Neuronal stem cell (in vitro differentiated cells): ENCODE measurements at regions not wholly inside any gene's neighbourhood (a gene's known extent, or its start where the extent isn't known, plus 50 kb on each side); places are given as distances from the start of the nearest gene placed in this dataset.

Experiments
- DNase-seq: peaks from one replicate; pipeline ENCODE4 v3.0.0-alpha.2; 2013; ENCODE audit warnings: low spot score
- H2AFZ ChIP-seq: one replicate; pipeline ENCODE4 v1.6.1; 2013; ENCODE audit warnings: mild to moderate bottlenecking, low read length, inconsistent platforms
- H2AK5ac ChIP-seq: 2 replicates; pipeline ENCODE4 v1.6.1; 2013; ENCODE audit warnings: low read depth, mild to moderate bottlenecking, inconsistent platforms, low read length, moderate library complexity, mixed read lengths
- H2BK120ac ChIP-seq: 2 replicates; pipeline ENCODE4 v1.6.1; 2013; ENCODE audit warnings: low read depth, mild to moderate bottlenecking, inconsistent platforms, low read length, moderate library complexity, mixed read lengths
- H2BK12ac ChIP-seq: one replicate; pipeline ENCODE4 v1.6.1; 2013; ENCODE audit warnings: low read length, inconsistent platforms
- H2BK15ac ChIP-seq: 2 replicates; pipeline ENCODE4 v1.6.1; 2013; ENCODE audit warnings: mild to moderate bottlenecking, low read length, inconsistent platforms, mixed read lengths
- H2BK5ac ChIP-seq: one replicate; pipeline ENCODE4 v1.6.1; 2013; ENCODE audit warnings: inconsistent platforms, mild to moderate bottlenecking, low read length, moderate library complexity
- H3K14ac ChIP-seq: one replicate; pipeline ENCODE4 v1.6.1; 2013; ENCODE audit warnings: low read length, inconsistent platforms
- H3K18ac ChIP-seq: 2 replicates; pipeline ENCODE4 v1.6.1; 2013; ENCODE audit warnings: low read length, inconsistent platforms
- H3K23ac ChIP-seq: 2 replicates; pipeline ENCODE4 v1.6.1; 2013; ENCODE audit warnings: low read depth, mild to moderate bottlenecking, mixed read lengths, low read length, inconsistent platforms; ENCODE audit not compliant: poor library complexity
- H3K27ac ChIP-seq: replicated peaks from 3 replicates; pipeline ENCODE4 v1.5.1; 2013; ENCODE audit warnings: low read length, inconsistent platforms
- H3K27me3 ChIP-seq, 3 experiments: 2 replicates each; pipeline ENCODE4 v1.6.1; 2013; ENCODE audit warnings: low read length in 3 of 3, mild to moderate bottlenecking in 2 of 3, inconsistent platforms in 1 of 3, low read depth in 1 of 3, mixed read lengths in 1 of 3, moderate library complexity in 1 of 3; ENCODE audit not compliant: control insufficient read depth in 3 of 3, insufficient read depth in 3 of 3
- H3K36me3 ChIP-seq, 2 donors: replicated peaks in 1 of 2; 2 replicates each; pipeline ENCODE4 v1.6.1; 2013; ENCODE audit warnings: low read length in 2 of 2; ENCODE audit not compliant: control insufficient read depth in 2 of 2, insufficient read depth in 2 of 2
- H3K4ac ChIP-seq: 2 replicates; pipeline ENCODE4 v1.6.1; 2013; ENCODE audit warnings: inconsistent platforms, mild to moderate bottlenecking, low read length, moderate library complexity
- H3K4me1 ChIP-seq, 2 donors: 1 replicate in 1 of 2; 2 replicates in 1 of 2; pipeline ENCODE4 v1.6.1; 2013; ENCODE audit warnings: low read length in 2 of 2, low read depth in 1 of 2; ENCODE audit not compliant: control insufficient read depth in 2 of 2, insufficient read depth in 1 of 2
- H3K4me2 ChIP-seq: one replicate; pipeline ENCODE4 v1.6.1; 2013; ENCODE audit warnings: mild to moderate bottlenecking, low read length, inconsistent platforms; ENCODE audit not compliant: insufficient read depth, poor library complexity, severe bottlenecking
- H3K4me3 ChIP-seq, 2 donors: 2 replicates each; pipeline ENCODE4 v1.5.1; 2013; ENCODE audit warnings: low read length in 2 of 2, mild to moderate bottlenecking in 2 of 2, inconsistent platforms in 1 of 2, moderate library complexity in 1 of 2
- H3K79me1 ChIP-seq: one replicate; pipeline ENCODE4 v1.6.1; 2013; ENCODE audit warnings: low read depth, mild to moderate bottlenecking, inconsistent platforms, low read length, moderate library complexity
- H3K9ac ChIP-seq: one replicate; pipeline ENCODE4 v1.6.1; 2013; ENCODE audit warnings: mild to moderate bottlenecking, low read depth, low read length, inconsistent platforms; ENCODE audit not compliant: poor library complexity
- H3K9me3 ChIP-seq, 2 donors: replicated peaks in 1 of 2; 2 replicates each; pipeline versions ENCODE3 to v1.6.1; 2013; ENCODE audit warnings: low read length in 2 of 2, mild to moderate bottlenecking in 2 of 2, inconsistent platforms in 1 of 2, low read depth in 1 of 2, mixed read lengths in 1 of 2, moderate library complexity in 1 of 2; ENCODE audit not compliant: control insufficient read depth in 2 of 2, insufficient read depth in 1 of 2
- H4K8ac ChIP-seq: one replicate; pipeline ENCODE4 v1.6.1; 2013; ENCODE audit warnings: low read depth, mild to moderate bottlenecking, inconsistent platforms, low read length, moderate library complexity
- H4K91ac ChIP-seq: one replicate; pipeline ENCODE4 v1.6.1; 2013; ENCODE audit warnings: low read length, low read depth, mild to moderate bottlenecking, inconsistent platforms; ENCODE audit not compliant: poor library complexity
- WGBS, 2 donors: extraction: QIAGEN DNeasy Blood & Tissue Kit; methylation state at CpG; one replicate each; pipeline ENCODE4 v1.1.7; 2013; ENCODE audit warnings: missing lambda C conversion rate in 2 of 2, mixed read lengths in 1 of 2; ENCODE audit not compliant: insufficient read length in 2 of 2, insufficient replicate concordance in 1 of 2; ENCODE audit errors: extremely low coverage in 2 of 2; 5-methylcytosine and 5-hydroxymethylcytosine counted together

DNA sequence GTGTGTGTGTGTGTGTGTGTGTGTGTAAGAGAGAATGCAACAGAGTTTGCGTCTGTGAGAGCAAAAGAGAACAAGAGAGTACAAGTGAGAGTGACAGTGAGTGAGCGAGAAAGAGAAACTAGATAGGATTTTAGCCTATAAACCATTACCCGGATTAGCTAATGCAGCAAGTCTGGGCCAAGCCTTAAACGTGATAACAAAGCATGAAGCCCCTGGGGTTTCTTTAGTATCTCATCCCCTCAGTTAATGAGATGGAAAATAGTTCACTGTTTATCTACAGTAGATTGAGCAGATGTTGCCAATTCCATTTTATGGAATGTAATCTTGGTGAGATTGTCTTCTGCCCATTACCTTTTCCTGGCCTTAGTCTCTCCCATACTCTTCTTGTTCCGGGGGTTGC is 114.5 kb downstream of the MAT2B start:
- H2AFZ ChIP-seq = no peak overlapping the region
- H2BK12ac ChIP-seq = no peak overlapping the region
- no peaks in the 10 kb centered on the region for H3K27me3 ChIP-seq
- no peak overlapping the region for H3K23ac ChIP-seq
- H2BK5ac ChIP-seq = no peak overlapping the region
- no peak overlapping the region for H2BK15ac ChIP-seq
- no CpG with 5 or more reads among the region's 5 CpGs for WGBS, 2 donors
- no peak overlapping the region for H3K4me3 ChIP-seq
- no peak overlapping the region for H3K4me2 ChIP-seq
- H2BK120ac ChIP-seq = no peak overlapping the region
- H3K9me3 ChIP-seq = no peaks in the 10 kb centered on the region
- no peak overlapping the region for H4K8ac ChIP-seq
- no peak overlapping the region for H3K4ac ChIP-seq
- H3K79me1 ChIP-seq = no peaks in the 10 kb centered on the region
- no peaks in the 10 kb centered on the region for H3K4me1 ChIP-seq
- no peak overlapping the region for H3K14ac ChIP-seq
- H3K36me3 ChIP-seq = no peaks in the 10 kb centered on the region
- H4K91ac ChIP-seq = no peak overlapping the region
- no peak overlapping the region for H2AK5ac ChIP-seq
- no peak overlapping the region for H3K9ac ChIP-seq
- H3K18ac ChIP-seq = no peak overlapping the region
- H3K27ac ChIP-seq = no peak overlapping the region
- no peak for DNase-seq

DNA sequence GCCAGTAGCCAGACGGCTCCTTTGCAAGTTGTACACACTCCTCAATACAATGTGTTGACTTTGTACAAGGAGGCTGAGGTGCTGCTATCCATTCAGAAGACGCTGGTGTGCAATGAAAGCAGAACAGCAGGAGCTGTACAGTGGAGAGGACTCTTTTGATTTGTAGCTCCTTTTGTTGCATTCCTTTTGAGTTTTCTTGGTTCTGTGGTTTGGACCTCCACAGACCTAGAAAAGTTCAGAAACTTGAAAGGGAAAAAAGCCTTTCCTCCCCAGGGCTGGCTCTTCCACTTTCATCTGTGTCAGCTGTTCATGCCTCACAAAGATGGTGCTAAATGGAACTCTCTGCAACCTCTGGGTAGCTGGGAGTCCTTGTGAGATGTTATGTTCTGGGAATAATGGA is 117.4 kb downstream of the MAT2B start:
- Histone ChIP-seq H2AFZ (peak overlapping the region; percentile 25), H2BK120ac (no peak overlapping the region), H2BK12ac (no peak overlapping the region), H3K18ac (no peak overlapping the region), H3K14ac (no peak overlapping the region), H2AK5ac (no peak overlapping the region), H3K36me3 (no peaks in the 10 kb centered on the region), H3K9ac (no peak overlapping the region), H3K4ac (no peak overlapping the region), H2BK15ac (no peak overlapping the region), H3K4me2 (no peak overlapping the region), H4K91ac (no peak overlapping the region), H3K23ac (no peak overlapping the region), H3K27ac (no peak overlapping the region), H3K27me3 (no peaks in the 10 kb centered on the region), H2BK5ac (no peak overlapping the region), H3K4me3 (no peak overlapping the region), H3K4me1 (no peaks in the 10 kb centered on the region), H3K79me1 (no peaks in the 10 kb centered on the region), H3K9me3 (no peaks in the 10 kb centered on the region), H4K8ac (no peak overlapping the region)
- no peak for DNase-seq
- no CpG with 5 or more reads among the region's 2 CpGs for WGBS, 2 donors

DNA sequence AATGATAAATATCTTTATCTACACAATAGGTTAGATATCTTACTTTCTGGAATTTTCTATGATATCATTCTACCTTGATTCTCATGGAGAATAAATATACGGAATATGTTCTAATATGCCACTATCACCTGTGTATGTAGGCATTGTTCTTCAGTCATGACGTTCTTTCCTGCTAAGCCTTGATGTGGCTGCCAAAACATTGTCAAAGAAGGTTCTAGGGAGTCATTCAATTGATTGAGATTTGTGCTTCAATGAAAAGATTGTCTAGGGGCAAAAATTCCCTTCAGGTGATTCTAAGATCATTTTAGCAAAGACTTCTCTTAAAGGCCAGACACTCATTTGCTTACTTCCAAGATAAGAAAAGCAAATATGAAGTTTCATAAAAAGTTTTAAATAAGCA is 118.1 kb downstream of the MAT2B start:
- DNase-seq = no peak
- Histone ChIP-seq H3K9ac (no peak overlapping the region), H3K4me2 (no peak overlapping the region), H2BK5ac (no peak overlapping the region), H2AFZ (no peak overlapping the region), H3K27me3 (no peaks in the 10 kb centered on the region), H3K36me3 (no peaks in the 10 kb centered on the region), H2BK15ac (no peak overlapping the region), H2BK12ac (no peak overlapping the region), H3K4ac (no peak overlapping the region), H3K27ac (no peak overlapping the region), H3K23ac (no peak overlapping the region), H2AK5ac (no peak overlapping the region), H3K14ac (no peak overlapping the region), H3K18ac (no peak overlapping the region), H3K9me3 (no peaks in the 10 kb centered on the region), H3K79me1 (no peaks in the 10 kb centered on the region), H4K8ac (no peak overlapping the region), H3K4me3 (no peak overlapping the region), H3K4me1 (no peaks in the 10 kb centered on the region), H4K91ac (no peak overlapping the region), H2BK120ac (no peak overlapping the region)
- WGBS, 2 donors = no CpG with 5 or more reads among the region's 2 CpGs

DNA sequence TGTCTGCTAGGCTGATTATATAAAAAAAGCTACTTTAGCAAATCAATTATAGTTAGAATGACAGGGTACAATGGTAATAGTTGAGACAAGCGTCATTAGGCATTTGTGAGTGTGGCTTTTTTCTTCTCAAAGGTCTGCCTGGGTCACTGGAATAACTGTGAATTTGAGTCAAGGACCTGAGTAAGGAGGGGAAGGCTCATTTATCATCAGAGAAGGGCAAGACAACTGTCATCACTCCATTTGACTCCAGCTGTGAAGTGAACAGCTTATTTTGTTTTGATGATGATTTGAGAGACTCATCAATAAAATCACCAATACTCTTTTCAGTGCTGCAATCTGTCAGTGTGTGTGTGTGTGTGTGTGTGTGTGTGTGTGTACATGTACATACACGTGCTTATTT is 118.6 kb downstream of the MAT2B start:
- no peak overlapping the region for H2BK5ac ChIP-seq
- no peaks in the 10 kb centered on the region for H3K9me3 ChIP-seq
- H3K9ac ChIP-seq = no peak overlapping the region
- H3K27me3 ChIP-seq = no peaks in the 10 kb centered on the region
- no peak overlapping the region for H4K91ac ChIP-seq
- no peak overlapping the region for H3K23ac ChIP-seq
- H3K36me3 ChIP-seq = no peaks in the 10 kb centered on the region
- no peak overlapping the region for H3K4ac ChIP-seq
- no peak overlapping the region for H3K4me3 ChIP-seq
- no peak overlapping the region for H3K4me2 ChIP-seq
- no peaks in the 10 kb centered on the region for H3K4me1 ChIP-seq
- no peak overlapping the region for H2AK5ac ChIP-seq
- H3K79me1 ChIP-seq = no peaks in the 10 kb centered on the region
- no peak overlapping the region for H4K8ac ChIP-seq
- DNase-seq = no peak
- H2BK15ac ChIP-seq = no peak overlapping the region
- no peak overlapping the region for H3K27ac ChIP-seq
- no peak overlapping the region for H2BK12ac ChIP-seq
- no CpG with 5 or more reads among the region's 2 CpGs for WGBS, 2 donors
- no peak overlapping the region for H2AFZ ChIP-seq
- H3K18ac ChIP-seq = no peak overlapping the region
- H3K14ac ChIP-seq = no peak overlapping the region
- no peak overlapping the region for H2BK120ac ChIP-seq
